ENCODE measurements at regions not wholly inside any gene's neighbourhood (a gene's known extent, or its start where the extent isn't known, plus 50 kb on each side); places are given as distances from the start of the nearest gene placed in this dataset.

- DNase-seq (ENCODE audit: low read depth) = no peak
Measured at GRCh38 chr2:6203291-6203959, 511.2 kb downstream of the SOX11 start.

GRCh38 chr2:6206882-6207281 lies 514.7 kb downstream of the SOX11 start:
- DNase-seq (ENCODE audit: low read depth) = no peak

- no peak for DNase-seq (ENCODE audit: low read depth)
Measured at GRCh38 chr2:6211236-6211635, 519.1 kb downstream of the SOX11 start.

- DNase-seq (ENCODE audit: low read depth) = no peak
Measured at GRCh38 chr2:6212491-6212890, 520.3 kb downstream of the SOX11 start.

- DNase-seq (ENCODE audit: low read depth) = no peak
Measured at GRCh38 chr2:6213056-6213780, 521.0 kb downstream of the SOX11 start.

GRCh38 chr2:6214471-6214870 lies 522.3 kb downstream of the SOX11 start:
- DNase-seq (ENCODE audit: low read depth) = no peak

GRCh38 chr2:6215053-6215452 lies 522.9 kb downstream of the SOX11 start:
- DNase-seq (ENCODE audit: low read depth) = no peak

GRCh38 chr2:6216234-6216633 lies 524.0 kb downstream of the SOX11 start:
- DNase-seq (ENCODE audit: low read depth) = no peak

- no peak for DNase-seq (ENCODE audit: low read depth)
Measured at GRCh38 chr2:6218926-6219325, 526.7 kb downstream of the SOX11 start.

GRCh38 chr2:6219906-6220305 lies 527.7 kb downstream of the SOX11 start:
- DNase-seq (ENCODE audit: low read depth) = no peak

GRCh38 chr2:6222296-6222695 lies 530.1 kb downstream of the SOX11 start:
- no peak for DNase-seq (ENCODE audit: low read depth)

GRCh38 chr2:6224267-6224666 lies 532.1 kb downstream of the SOX11 start:
- DNase-seq (ENCODE audit: low read depth) = no peak

- DNase-seq (ENCODE audit: low read depth) = no peak
Measured at GRCh38 chr2:6228251-6228650, 536.1 kb downstream of the SOX11 start.

GRCh38 chr2:6231166-6231565 lies 539.0 kb downstream of the SOX11 start:
- no peak for DNase-seq (ENCODE audit: low read depth)

- no peak for DNase-seq (ENCODE audit: low read depth)
Measured at GRCh38 chr2:6233993-6234392, 541.8 kb downstream of the SOX11 start.

GRCh38 chr2:6234702-6235101 lies 542.5 kb downstream of the SOX11 start:
- DNase-seq (ENCODE audit: low read depth) = no peak

- no peak for DNase-seq (ENCODE audit: low read depth)
Measured at GRCh38 chr2:6236317-6236716, 544.1 kb downstream of the SOX11 start.

GRCh38 chr2:6237039-6237660 lies 545.0 kb downstream of the SOX11 start:
- no peak for DNase-seq (ENCODE audit: low read depth)

GRCh38 chr2:6249557-6249956 lies 557.4 kb downstream of the SOX11 start:
- DNase-seq (ENCODE audit: low read depth) = no peak

GRCh38 chr2:6254441-6254840 lies 562.3 kb downstream of the SOX11 start:
- DNase-seq (ENCODE audit: low read depth) = no peak

GRCh38 chr2:6264198-6264597 lies 572.0 kb downstream of the SOX11 start:
- DNase-seq (ENCODE audit: low read depth) = no peak

GRCh38 chr2:6281524-6281923 lies 584.2 kb downstream of the CMPK2 start:
- DNase-seq (ENCODE audit: low read depth) = no peak

- DNase-seq (ENCODE audit: low read depth) = no peak
Measured at GRCh38 chr2:6283259-6283658, 582.4 kb downstream of the CMPK2 start.

Measured in stimulated activated CD8-positive, alpha-beta memory T cell treated with anti-CD3 and anti-CD28 coated beads, Interleukin-15, amount 100 ng/mL, for 1 hour (primary cell).